Adrenal gland (tissue), 9 donors: ENCODE measurements at regions not wholly inside any gene's neighbourhood (a gene's known extent, or its start where the extent isn't known, plus 50 kb on each side); places are given as distances from the start of the nearest gene placed in this dataset.

Source experiments
- DNase-seq, 7 donors: peaks; one replicate each; pipeline ENCODE4 v3.0.0-alpha.2; 2019 to 2020
- H3K27ac ChIP-seq, 5 donors: fragments of 200-600 bp; sonication (generic) in 4 of 5; 1 replicate in 3 of 5; 2 replicates in 2 of 5; pipeline versions ENCODE4 v1.5.1 to v1.8.0; 2016 to 2020; ENCODE audit warnings: mild to moderate bottlenecking in 1 of 5
- H3K27me3 ChIP-seq: fragments of 200-600 bp; 2 replicates; pipeline ENCODE4 v1.8.0; 2021
- H3K36me3 ChIP-seq, 2 donors: fragments of 200-600 bp; replicated peaks in 1 of 2; 1 replicate in 1 of 2; 2 replicates in 1 of 2; pipeline versions ENCODE4 v1.5.1 to v1.8.0; 2018 to 2022
- H3K4me1 ChIP-seq, 2 donors: fragments of 200-600 bp; replicated peaks in 1 of 2; 1 replicate in 1 of 2; 2 replicates in 1 of 2; pipeline versions ENCODE4 v1.5.1 to v1.8.0; 2018 to 2021
- H3K4me3 ChIP-seq, 4 donors: fragments of 200-600 bp; sonication (generic) in 3 of 4; one replicate each; pipeline ENCODE4 v1.5.1; 2016 to 2018
- H3K9me3 ChIP-seq, 3 donors: fragments of 200-600 bp; sonication (generic) in 1 of 3; replicated peaks in 1 of 3; 1 replicate in 2 of 3; 2 replicates in 1 of 3; pipeline versions ENCODE4 v1.5.1 to v1.8.0; 2016 to 2021
- POLR2A ChIP-seq, 2 donors: fragments of 450-650 bp; IDR thresholded peaks; one replicate each; pipeline ENCODE4 v1.6.1; 2017; ENCODE audit warnings: antibody characterized with exemption in 2 of 2, mild to moderate bottlenecking in 2 of 2, moderate library complexity in 1 of 2
- WGBS, 4 donors: extraction: QIAGEN DNeasy Blood & Tissue Kit in 2 of 4; methylation state at CpG; one replicate each; pipeline versions ENCODE4 v1.1.5 to v1.1.7; 2013 to 2017; 5-methylcytosine and 5-hydroxymethylcytosine counted together
- intact Hi-C, 2 donors: fragments of 100-400 bp; cut with DNase I; formaldehyde crosslinking; loops; one replicate each; pipeline versions ENCODE4 v1.14.1 to v1.15.0; 2022 to 2023
- TF ChIP-seq, protein P1 (sequence below), 6 experiments: fragments of 450-650 bp in 4 of 6; fragments of 200-600 bp in 2 of 6; sonication (generic) in 1 of 6; IDR thresholded peaks; 1 replicate in 5 of 6; 2 replicates in 1 of 6; pipeline versions ENCODE4 v1.5.1 to v1.8.0; 2016 to 2021; ENCODE audit warnings: antibody characterized with exemption in 6 of 6, mild to moderate bottlenecking in 2 of 6, moderate library complexity in 1 of 6
- donor health status: healthy with polysubstance abuse.
- donor health status: Bipolar disorder and iron deficiency.
- donor health status: DM: yes; HTN: yes; CAD: no.
- donor health status: DM: no; HTN: no; CAD: no.
- donor health status: DM: no; HTN: no; CAD: no.

- WGBS, 4 donors = 66 to 83% (median 73%) methylated on average over 4 of the region's 4 CpGs
- Histone ChIP-seq H3K9me3 (no peaks in the 10 kb centered on the region), H3K4me3 (no peak overlapping the region), H3K36me3 (no peaks in the 10 kb centered on the region), H3K27ac (no peak overlapping the region), H3K4me1 (peaks cover 0 to 6% of the 10 kb centered on the region in 2 donors), H3K27me3 (no peaks in the 10 kb centered on the region)
- intact Hi-C loops = no loop called here
- TF ChIP-seq, protein P1, sequence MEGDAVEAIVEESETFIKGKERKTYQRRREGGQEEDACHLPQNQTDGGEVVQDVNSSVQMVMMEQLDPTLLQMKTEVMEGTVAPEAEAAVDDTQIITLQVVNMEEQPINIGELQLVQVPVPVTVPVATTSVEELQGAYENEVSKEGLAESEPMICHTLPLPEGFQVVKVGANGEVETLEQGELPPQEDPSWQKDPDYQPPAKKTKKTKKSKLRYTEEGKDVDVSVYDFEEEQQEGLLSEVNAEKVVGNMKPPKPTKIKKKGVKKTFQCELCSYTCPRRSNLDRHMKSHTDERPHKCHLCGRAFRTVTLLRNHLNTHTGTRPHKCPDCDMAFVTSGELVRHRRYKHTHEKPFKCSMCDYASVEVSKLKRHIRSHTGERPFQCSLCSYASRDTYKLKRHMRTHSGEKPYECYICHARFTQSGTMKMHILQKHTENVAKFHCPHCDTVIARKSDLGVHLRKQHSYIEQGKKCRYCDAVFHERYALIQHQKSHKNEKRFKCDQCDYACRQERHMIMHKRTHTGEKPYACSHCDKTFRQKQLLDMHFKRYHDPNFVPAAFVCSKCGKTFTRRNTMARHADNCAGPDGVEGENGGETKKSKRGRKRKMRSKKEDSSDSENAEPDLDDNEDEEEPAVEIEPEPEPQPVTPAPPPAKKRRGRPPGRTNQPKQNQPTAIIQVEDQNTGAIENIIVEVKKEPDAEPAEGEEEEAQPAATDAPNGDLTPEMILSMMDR (IDR thresholded peaks at IDR 0.05) = no peak
- TF ChIP-seq POLR2A (IDR thresholded peaks at IDR 0.05) = no peak
- no peak for DNase-seq
Observed at GRCh38 chr6:137973201-137973600, 106.1 kb downstream of the TNFAIP3 start.

DNA sequence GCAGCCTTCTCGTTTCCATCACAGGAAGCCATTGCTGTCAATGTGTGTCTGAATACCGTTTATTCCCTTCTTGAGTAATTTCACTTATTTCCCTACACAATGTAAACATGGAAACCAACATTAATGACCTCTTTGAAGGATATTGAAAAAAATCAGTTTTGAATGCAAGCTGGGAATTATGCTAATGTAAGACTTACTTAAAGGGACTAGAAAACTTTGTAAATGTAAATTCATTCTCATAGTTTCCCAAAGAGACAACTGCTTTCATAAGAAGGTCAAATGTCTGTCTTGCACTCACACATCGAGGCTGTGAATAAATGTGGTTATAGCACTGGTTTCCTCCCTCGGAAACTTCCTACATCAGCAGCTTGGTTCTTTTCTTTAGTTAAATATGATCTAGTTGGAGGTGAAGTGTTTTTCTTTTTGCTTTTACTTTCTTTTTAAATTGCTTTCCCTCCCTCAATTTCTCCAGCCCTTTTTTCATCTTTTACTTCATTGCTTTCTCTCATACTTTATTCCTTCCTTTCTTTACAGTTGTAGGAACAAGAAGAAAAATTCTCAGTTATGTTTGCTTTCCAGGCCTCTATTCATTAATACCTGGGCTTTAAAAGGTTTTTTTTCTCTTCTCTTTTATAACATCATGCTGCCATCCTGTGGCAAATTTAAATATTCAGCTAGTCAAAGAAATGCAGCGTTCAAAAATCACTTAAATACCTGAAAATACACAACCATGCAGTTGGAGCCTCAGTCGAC is 108.3 kb downstream of the TNFAIP3 start:
- intact Hi-C loops = no loop called here
- TF ChIP-seq, protein P1 (IDR thresholded peaks at IDR 0.05) = peak in 4 of 6 experiments; percentile 12 to 44 (median 30)
- no peak for TF ChIP-seq POLR2A (IDR thresholded peaks at IDR 0.05)
- no peak overlapping the region for H3K27ac ChIP-seq
- no peaks in the 10 kb centered on the region for H3K9me3 ChIP-seq
- 42 to 53% (median 48%) methylated on average over 6 of the region's 6 CpGs for WGBS, 4 donors
- H3K4me1 ChIP-seq = peaks cover 0 to 10% of the 10 kb centered on the region in 2 donors
- H3K27me3 ChIP-seq = no peaks in the 10 kb centered on the region
- no peak for DNase-seq
- no peaks in the 10 kb centered on the region for H3K36me3 ChIP-seq
- H3K4me3 ChIP-seq = no peak overlapping the region

DNA sequence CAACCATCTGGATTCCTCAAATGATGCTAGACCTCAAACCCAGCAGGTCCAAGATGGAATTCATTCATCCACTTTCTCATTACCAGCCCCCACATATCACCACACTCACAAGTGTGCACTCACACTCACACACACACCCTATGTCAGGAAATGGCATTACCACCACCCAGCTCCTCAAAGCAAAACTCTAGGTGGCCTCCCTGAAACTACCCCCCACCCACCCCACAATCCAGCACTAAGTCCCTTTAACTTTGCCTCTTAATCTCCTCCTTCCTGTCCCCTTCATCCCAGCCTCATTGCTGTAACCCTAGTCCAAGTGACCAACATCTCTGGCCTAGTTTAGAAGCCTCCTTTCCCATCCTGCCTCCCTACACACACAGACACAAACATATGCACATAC is 109.4 kb downstream of the TNFAIP3 start:
- Histone ChIP-seq H3K4me3 (no peak overlapping the region), H3K9me3 (no peaks in the 10 kb centered on the region), H3K27me3 (no peaks in the 10 kb centered on the region), H3K36me3 (no peaks in the 10 kb centered on the region), H3K4me1 (peaks cover 0 to 10% of the 10 kb centered on the region in 2 donors), H3K27ac (no peak overlapping the region)
- no peak for DNase-seq
- TF ChIP-seq, protein P1 (IDR thresholded peaks at IDR 0.05) = no peak
- no peak for TF ChIP-seq POLR2A (IDR thresholded peaks at IDR 0.05)
- intact Hi-C loops = no loop called here

- Histone ChIP-seq H3K4me3 (no peak overlapping the region), H3K4me1 (peaks cover 0 to 10% of the 10 kb centered on the region in 2 donors), H3K27ac (no peak overlapping the region), H3K27me3 (no peaks in the 10 kb centered on the region), H3K36me3 (no peaks in the 10 kb centered on the region), H3K9me3 (no peaks in the 10 kb centered on the region)
- TF ChIP-seq, protein P1 (IDR thresholded peaks at IDR 0.05) = no peak
- no peak for TF ChIP-seq POLR2A (IDR thresholded peaks at IDR 0.05)
- no peak for DNase-seq
- intact Hi-C loops = no loop called here
- 73 to 88% (median 76%) methylated on average over 6 of the region's 6 CpGs for WGBS, 4 donors
Observed at GRCh38 chr6:137977206-137977605, 110.1 kb downstream of the TNFAIP3 start.
